ENCODE measurements at regions not wholly inside any gene's neighbourhood (a gene's known extent, or its start where the extent isn't known, plus 50 kb on each side); places are given as distances from the start of the nearest gene placed in this dataset.

- TF ChIP-seq, protein P1, sequence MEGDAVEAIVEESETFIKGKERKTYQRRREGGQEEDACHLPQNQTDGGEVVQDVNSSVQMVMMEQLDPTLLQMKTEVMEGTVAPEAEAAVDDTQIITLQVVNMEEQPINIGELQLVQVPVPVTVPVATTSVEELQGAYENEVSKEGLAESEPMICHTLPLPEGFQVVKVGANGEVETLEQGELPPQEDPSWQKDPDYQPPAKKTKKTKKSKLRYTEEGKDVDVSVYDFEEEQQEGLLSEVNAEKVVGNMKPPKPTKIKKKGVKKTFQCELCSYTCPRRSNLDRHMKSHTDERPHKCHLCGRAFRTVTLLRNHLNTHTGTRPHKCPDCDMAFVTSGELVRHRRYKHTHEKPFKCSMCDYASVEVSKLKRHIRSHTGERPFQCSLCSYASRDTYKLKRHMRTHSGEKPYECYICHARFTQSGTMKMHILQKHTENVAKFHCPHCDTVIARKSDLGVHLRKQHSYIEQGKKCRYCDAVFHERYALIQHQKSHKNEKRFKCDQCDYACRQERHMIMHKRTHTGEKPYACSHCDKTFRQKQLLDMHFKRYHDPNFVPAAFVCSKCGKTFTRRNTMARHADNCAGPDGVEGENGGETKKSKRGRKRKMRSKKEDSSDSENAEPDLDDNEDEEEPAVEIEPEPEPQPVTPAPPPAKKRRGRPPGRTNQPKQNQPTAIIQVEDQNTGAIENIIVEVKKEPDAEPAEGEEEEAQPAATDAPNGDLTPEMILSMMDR (IDR thresholded peaks at IDR 0.05): no peak
- H3K9me3 ChIP-seq: no peaks in the 10 kb centered on the region
- no peak for DNase-seq
- H3K27ac ChIP-seq: no peak overlapping the region
- no peaks in the 10 kb centered on the region for H3K4me1 ChIP-seq
- H3K27me3 ChIP-seq (ENCODE audit: insufficient read depth in 3 of 3, low read length in 2 of 3): peaks cover 0 to 1% (median 0%) of the 10 kb centered on the region in 3 donors
- WGBS, 3 donors: 74 to 80% (median 79%) methylated on average over 22 of the region's 22 CpGs
- ATAC-seq: no peak
- intact Hi-C loops (cut with DNase I): no loop called here
- H3K4me3 ChIP-seq: no peak overlapping the region
- H3K36me3 ChIP-seq (ENCODE audit: insufficient read depth in 1 of 2, low read depth in 1 of 2): no peaks in the 10 kb centered on the region
Measured at GRCh38 chr22:49201046-49201970, 626.4 kb downstream of the BRD1 start.

- WGBS, 3 donors: 65 to 80% (median 74%) methylated on average over 5 of the region's 5 CpGs
- peaks cover 0 to 1% (median 0%) of the 10 kb centered on the region in 3 donors for H3K27me3 ChIP-seq (ENCODE audit: insufficient read depth in 3 of 3, low read length in 2 of 3)
- no peak overlapping the region for H3K27ac ChIP-seq
- ATAC-seq: no peak
- no peaks in the 10 kb centered on the region for H3K4me1 ChIP-seq
- no peak for DNase-seq
- no peak overlapping the region for H3K4me3 ChIP-seq
- H3K9me3 ChIP-seq: no peaks in the 10 kb centered on the region
- TF ChIP-seq, protein P1 (IDR thresholded peaks at IDR 0.05): no peak
- intact Hi-C loops (cut with DNase I): no loop called here
- H3K36me3 ChIP-seq (ENCODE audit: insufficient read depth in 1 of 2, low read depth in 1 of 2): no peaks in the 10 kb centered on the region
Measured at GRCh38 chr22:49199224-49199623, 628.4 kb downstream of the BRD1 start.

DNA sequence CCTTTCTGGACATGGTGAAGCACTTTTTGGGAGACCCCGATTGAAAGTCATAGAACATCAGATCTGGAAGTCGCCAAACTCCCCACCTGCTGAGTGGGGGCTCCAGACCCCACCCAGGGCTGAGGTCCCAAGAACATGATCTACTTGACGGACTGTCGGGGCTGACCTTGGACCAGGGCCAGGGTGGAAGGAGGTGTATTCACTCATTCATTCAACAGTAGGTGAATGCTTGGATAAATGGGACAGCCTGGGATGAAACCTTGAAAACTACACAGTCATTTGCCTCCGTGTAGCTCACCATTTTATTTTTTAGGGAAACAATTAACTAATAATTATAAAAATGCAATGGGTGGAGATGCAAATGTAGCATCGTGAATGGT is 629.0 kb downstream of the BRD1 start:
- no peak overlapping the region for H3K27ac ChIP-seq
- no peaks in the 10 kb centered on the region for H3K9me3 ChIP-seq
- H3K4me3 ChIP-seq: no peak overlapping the region
- no peaks in the 10 kb centered on the region for H3K36me3 ChIP-seq (ENCODE audit: insufficient read depth in 1 of 2, low read depth in 1 of 2)
- TF ChIP-seq, protein P1 (IDR thresholded peaks at IDR 0.05): no peak
- DNase-seq: no peak
- 74 to 81% (median 81%) methylated on average over 6 of the region's 6 CpGs for WGBS, 3 donors
- H3K4me1 ChIP-seq: no peaks in the 10 kb centered on the region
- peaks cover 0 to 1% (median 0%) of the 10 kb centered on the region in 3 donors for H3K27me3 ChIP-seq (ENCODE audit: insufficient read depth in 3 of 3, low read length in 2 of 3)
- intact Hi-C loops (cut with DNase I): no loop called here
- no peak for ATAC-seq

GRCh38 chr22:49197986-49198704 is 629.5 kb downstream of the BRD1 start:
- ATAC-seq: no peak
- WGBS, 3 donors: 64% methylated on average over 20 of the region's 20 CpGs
- DNase-seq: no peak
- intact Hi-C loops (cut with DNase I): no loop called here
- Histone ChIP-seq H3K27ac (no peak overlapping the region), H3K36me3 (ENCODE audit: insufficient read depth in 1 of 2, low read depth in 1 of 2) (no peaks in the 10 kb centered on the region), H3K27me3 (ENCODE audit: insufficient read depth in 3 of 3, low read length in 2 of 3) (peaks cover 0 to 1% (median 0%) of the 10 kb centered on the region in 3 donors), H3K4me3 (no peak overlapping the region), H3K4me1 (no peaks in the 10 kb centered on the region), H3K9me3 (no peaks in the 10 kb centered on the region)
- TF ChIP-seq, protein P1 (IDR thresholded peaks at IDR 0.05): no peak

Measured in psoas muscle (tissue), 7 donors.